ENCODE measurements at regions not wholly inside any gene's neighbourhood (a gene's known extent, or its start where the extent isn't known, plus 50 kb on each side); places are given as distances from the start of the nearest gene placed in this dataset.

DNA sequence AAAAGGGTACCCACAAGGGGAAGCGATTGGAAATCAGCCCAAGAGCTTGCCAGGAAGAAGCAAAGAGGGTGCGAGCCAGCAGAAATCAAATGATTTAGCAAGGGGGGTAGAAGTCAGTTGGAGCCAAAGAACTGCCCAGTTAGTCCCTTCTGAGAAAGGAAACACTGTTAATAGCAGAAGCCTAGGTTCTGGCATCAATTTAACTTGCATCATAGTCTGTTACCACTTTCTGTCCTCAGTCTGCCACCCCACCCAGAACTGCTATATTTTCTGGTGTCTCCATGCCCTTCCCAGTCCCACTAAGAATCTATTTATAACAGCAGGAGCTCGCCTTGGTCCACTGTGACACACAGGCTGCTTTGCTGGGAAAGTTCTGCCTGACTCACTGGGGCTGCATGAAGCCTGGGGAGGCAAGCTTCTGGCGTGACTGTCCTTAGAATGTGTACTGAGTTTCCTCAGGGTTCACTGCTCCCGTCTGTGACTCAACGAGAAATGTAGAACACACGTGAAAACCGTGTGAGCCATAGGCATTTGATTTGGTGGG, 157.8 kb upstream of the TTC29 start:
- Histone ChIP-seq H3K27ac (ENCODE audit: low read depth, low read length) (no peak overlapping the region), H3K4me2 (ENCODE audit: insufficient read depth in 1 of 2, low read depth in 2 of 2, low read length in 2 of 2) (no peak overlapping the region)

More for the DNA sequence above, 157.8 kb upstream of the TTC29 start:
- Histone ChIP-seq H3K9ac (replicated peaks in 1 of 4; ENCODE audit: extremely low read depth in 1 of 4, low read depth in 3 of 4, low read length in 3 of 4) (no peak overlapping the region), H2AK5ac (ENCODE audit: low read depth, low read length) (no peak overlapping the region), H4K8ac (ENCODE audit: extremely low read depth, insufficient read depth, low read length) (no peak overlapping the region), H3K4me3 (ENCODE audit: extremely low read depth in 1 of 4, insufficient read depth in 2 of 4, low read depth in 3 of 4, low read length in 4 of 4) (no peak overlapping the region), H3K36me3 (ENCODE audit: control insufficient read depth in 2 of 4, insufficient read depth in 4 of 4, low read length in 3 of 4) (no peaks in the 10 kb centered on the region), H3K79me1 (ENCODE audit: low read depth, low read length) (no peaks in the 10 kb centered on the region), H4K5ac (ENCODE audit: insufficient read length, low read depth, low read length) (no peak overlapping the region), H3K4me1 (replicated peaks in 1 of 4; ENCODE audit: control insufficient read depth in 3 of 4, insufficient read depth in 4 of 4, low read length in 3 of 4) (no peaks in the 10 kb centered on the region), H3K18ac (ENCODE audit: extremely low read depth, low read length) (no peak overlapping the region), H2BK12ac (ENCODE audit: low read depth, low read length) (no peak overlapping the region), H3K56ac (replicated peaks; ENCODE audit: insufficient read length, low read depth, low read length) (no peak overlapping the region), H2AFZ (ENCODE audit: low read length) (no peak overlapping the region), H3K4ac (replicated peaks; ENCODE audit: insufficient read length, low read depth, low read length) (no peak overlapping the region), H3K27me3 (replicated peaks in 1 of 4; ENCODE audit: control insufficient read depth in 3 of 4, extremely low read depth in 1 of 4, insufficient read depth in 3 of 4, low read length in 3 of 4) (no peaks in the 10 kb centered on the region), H2BK5ac (ENCODE audit: low read depth, low read length) (no peak overlapping the region), H2BK20ac (ENCODE audit: low read length) (no peak overlapping the region), H3K14ac (ENCODE audit: insufficient read length) (no peak overlapping the region), H4K20me1 (replicated peaks in 1 of 2; ENCODE audit: control insufficient read depth in 1 of 2, insufficient read depth in 2 of 2, low read length in 2 of 2) (no peaks in the 10 kb centered on the region), H4K91ac (replicated peaks; ENCODE audit: insufficient read length, low read length) (no peak overlapping the region), H3K23ac (ENCODE audit: insufficient read length) (no peak overlapping the region), H3K79me2 (ENCODE audit: control insufficient read depth in 1 of 2, insufficient read depth in 2 of 2, low read length in 2 of 2) (no peaks in the 10 kb centered on the region), H3K23me2 (ENCODE audit: low read depth, low read length) (no peaks in the 10 kb centered on the region), H2BK120ac (replicated peaks; ENCODE audit: low read depth, low read length) (no peak overlapping the region), H2BK15ac (ENCODE audit: low read length) (no peak overlapping the region), H3K9me3 (ENCODE audit: insufficient read depth in 2 of 2, low read depth in 1 of 2, low read length in 1 of 2) (no peaks in the 10 kb centered on the region)
- TF ChIP-seq TAF1 (IDR thresholded peaks at IDR 0.05; ENCODE audit: low read depth, low read length) = no peak
- WGBS, 2 experiments (ENCODE audit: extremely low coverage in 1 of 2, insufficient coverage in 1 of 2, insufficient read length in 1 of 2, insufficient replicate concordance in 2 of 2, low coverage in 1 of 2, low lambda C conversion rate in 2 of 2, missing lambda C conversion rate in 1 of 2) = 83% methylated on average over 8 of the region's 8 CpGs; no CpG with 5 or more reads in 1 of the 2 experiments
- ChIA-PET POLR2A (ENCODE audit: partially characterized antibody) (no interaction called here), CTCF (ENCODE audit: partially characterized antibody) (interaction anchor here (1.5 to 8.1 kb wide), 2 partner anchors 9 to 84 kb away, joined by 3 to 109 read pairs; no protein-coding TSS in a partner anchor)
- no peak for DNase-seq (ENCODE audit: low read depth in 1 of 2, low spot score in 2 of 2)
- no peak for FAIRE-seq
